ENCODE measurements at regions not wholly inside any gene's neighbourhood (a gene's known extent, or its start where the extent isn't known, plus 50 kb on each side); places are given as distances from the start of the nearest gene placed in this dataset.

GRCh38 chr7:93725954-93726353 lies 151.4 kb upstream of the CALCR start:
- WGBS: 74% methylated on average over 4 of the region's 4 CpGs
- no peak overlapping the region for H3K27ac ChIP-seq (ENCODE audit: low read depth in 1 of 2, low read length in 2 of 2)

GRCh38 chr7:93723424-93724124 lies 149.1 kb upstream of the CALCR start:
- H3K4me1 ChIP-seq (ENCODE audit: control insufficient read depth in 4 of 4, insufficient read depth in 4 of 4, low read length in 3 of 4): no peaks in the 10 kb centered on the region
- H3K4me3 ChIP-seq (ENCODE audit: low read depth in 1 of 3, low read length in 3 of 3): no peak overlapping the region
- no peaks in the 10 kb centered on the region for H3K9me3 ChIP-seq (ENCODE audit: control insufficient read depth in 4 of 4, low read length in 3 of 4)
- DNase-seq (ENCODE audit: low spot score): no peak
- TF ChIP-seq MAX (IDR thresholded peaks at IDR 0.05): no peak
- 47% methylated on average over 3 of the region's 3 CpGs for WGBS
- H3K36me3 ChIP-seq (ENCODE audit: control insufficient read depth in 4 of 4, insufficient read depth in 3 of 4, low read depth in 1 of 4, low read length in 3 of 4): no peaks in the 10 kb centered on the region
- H3K27ac ChIP-seq (ENCODE audit: low read depth in 1 of 2, low read length in 2 of 2): no peak overlapping the region
- H3K9ac ChIP-seq (ENCODE audit: low read depth in 1 of 2, low read length in 2 of 2): no peak overlapping the region
- H3K27me3 ChIP-seq (ENCODE audit: control insufficient read depth in 4 of 4, insufficient read depth in 4 of 4, low read length in 3 of 4): no peaks in the 10 kb centered on the region

More at GRCh38 chr7:93725954-93726353, 151.4 kb upstream of the CALCR start:
- peaks cover 0 to under 1% (median 0%) of the 10 kb centered on the region in 4 donors for H3K27me3 ChIP-seq (ENCODE audit: control insufficient read depth in 4 of 4, insufficient read depth in 4 of 4, low read length in 3 of 4)
- no peak for DNase-seq (ENCODE audit: low spot score)
- no peaks in the 10 kb centered on the region for H3K36me3 ChIP-seq (ENCODE audit: control insufficient read depth in 4 of 4, insufficient read depth in 3 of 4, low read depth in 1 of 4, low read length in 3 of 4)
- no peaks in the 10 kb centered on the region for H3K9me3 ChIP-seq (ENCODE audit: control insufficient read depth in 4 of 4, low read length in 3 of 4)
- H3K4me1 ChIP-seq (ENCODE audit: control insufficient read depth in 4 of 4, insufficient read depth in 4 of 4, low read length in 3 of 4): no peaks in the 10 kb centered on the region
- no peak overlapping the region for H3K9ac ChIP-seq (ENCODE audit: low read depth in 1 of 2, low read length in 2 of 2)
- TF ChIP-seq ZBTB33 (IDR thresholded peaks at IDR 0.05): no peak
- TF ChIP-seq MAX (IDR thresholded peaks at IDR 0.05): no peak
- no peak for TF ChIP-seq HNF4A (conservative IDR thresholded peaks at IDR 0.05)
- no peak for TF ChIP-seq RXRA (IDR thresholded peaks at IDR 0.05)
- no peak for TF ChIP-seq JUND (IDR thresholded peaks at IDR 0.05)
- TF ChIP-seq FOXA2 (IDR thresholded peaks at IDR 0.05): no peak
- no peak for TF ChIP-seq SP1 (IDR thresholded peaks at IDR 0.05)
- no peak for TF ChIP-seq GABPA (IDR thresholded peaks at IDR 0.05 in 1 of 2, conservative IDR thresholded peaks at IDR 0.05 in 1 of 2)
- no peak for TF ChIP-seq CTCF (IDR thresholded peaks at IDR 0.05; ENCODE audit: low read depth, low read length, missing input control)
- no peak for TF ChIP-seq EGR1 (IDR thresholded peaks at IDR 0.05; ENCODE audit: low read depth in 2 of 2)
- no peak for TF ChIP-seq HNF4G (IDR thresholded peaks at IDR 0.05)
- TF ChIP-seq ATF3 (IDR thresholded peaks at IDR 0.05): no peak
- no peak for TF ChIP-seq TAF1 (conservative IDR thresholded peaks at IDR 0.05)
- no peak for TF ChIP-seq RAD21 (IDR thresholded peaks at IDR 0.05)
- TF ChIP-seq NR2F2 (IDR thresholded peaks at IDR 0.05): no peak
- no peak overlapping the region for H3K4me3 ChIP-seq (ENCODE audit: low read depth in 1 of 3, low read length in 3 of 3)

Measured in liver (tissue), 8 donors.